GM19238 (cell line): ENCODE measurements at regions not wholly inside any gene's neighbourhood (a gene's known extent, or its start where the extent isn't known, plus 50 kb on each side); places are given as distances from the start of the nearest gene placed in this dataset.
"Not testable (repeated sequence)": the region's sequence is repeated elsewhere in the genome, so short reads cannot be mapped to it uniquely, and the experiment has no call there.

ENCODE experiments used
- DNase-seq: peaks from one replicate; pipeline ENCODE4 v3.0.0; 2011; ENCODE audit warnings: low spot score; ENCODE audit not compliant: insufficient read length

DNA sequence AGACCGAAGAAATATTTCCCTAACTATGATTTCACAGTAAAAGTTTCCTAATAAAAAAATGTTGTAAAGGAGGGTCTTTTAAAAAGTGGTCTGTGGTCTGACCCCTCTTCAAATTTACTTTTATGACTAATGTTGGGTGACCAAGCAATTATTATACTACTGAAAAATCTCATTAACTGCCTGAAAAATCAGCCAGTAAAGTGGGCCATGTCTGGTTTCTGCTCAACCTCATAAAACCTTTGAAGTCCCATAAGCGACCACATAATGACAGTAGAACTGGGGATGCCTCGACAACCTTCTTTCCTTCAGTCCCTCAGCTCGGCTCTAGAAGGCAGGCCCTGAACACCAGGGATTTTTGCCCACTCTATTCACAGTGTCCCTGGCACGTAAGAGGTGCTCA, 434.3 kb downstream of the EFNB2 start:
- DNase-seq: no peak

GRCh38 chr13:106100171-106100919, 435.1 kb downstream of the EFNB2 start:
- DNase-seq: no peak

DNA sequence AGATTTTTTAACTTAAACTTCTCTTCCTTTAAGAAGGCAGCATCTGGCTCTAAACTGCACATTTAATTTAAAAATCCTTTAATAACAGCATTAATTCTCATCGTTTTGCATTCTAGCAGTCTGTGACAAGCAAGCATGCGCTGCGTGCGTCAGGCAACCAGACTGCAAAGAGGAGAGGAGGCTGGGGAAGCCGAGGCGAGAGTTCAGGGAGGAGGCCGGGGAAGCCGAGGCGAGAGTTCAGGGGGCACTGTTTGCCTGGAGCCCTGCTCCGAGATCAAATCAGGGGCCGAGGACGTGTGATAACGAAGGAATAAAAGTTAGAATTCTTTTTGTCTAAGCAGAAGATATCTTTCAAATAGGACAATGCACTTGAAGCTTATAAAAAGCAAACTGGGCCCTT, 435.7 kb downstream of the EFNB2 start:
- no peak for DNase-seq

- no peak for DNase-seq
Measured at GRCh38 chr13:106098778-106099177, 436.7 kb downstream of the EFNB2 start.

- DNase-seq: no peak
Measured at GRCh38 chr13:106096661-106097092, 438.8 kb downstream of the EFNB2 start.

DNA sequence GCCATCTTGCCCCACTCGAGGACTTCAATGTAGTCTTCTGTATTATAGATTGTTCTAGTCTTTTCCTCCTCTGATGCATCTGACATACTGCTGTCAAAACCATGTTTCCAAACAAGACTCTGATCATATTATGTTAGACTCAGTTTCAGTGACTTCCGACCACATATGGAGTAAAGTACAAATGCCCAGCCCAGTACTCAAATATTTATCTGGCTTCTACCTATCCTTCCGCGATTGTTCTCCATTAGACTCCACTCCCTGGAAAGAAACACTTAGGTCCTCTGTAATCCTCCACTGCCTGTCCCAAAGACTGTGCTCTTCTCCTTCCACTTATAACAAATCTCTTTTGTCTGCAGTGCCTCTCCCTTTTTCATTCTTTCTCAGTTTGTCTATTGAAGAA, 439.5 kb downstream of the EFNB2 start:
- DNase-seq: no peak

DNA sequence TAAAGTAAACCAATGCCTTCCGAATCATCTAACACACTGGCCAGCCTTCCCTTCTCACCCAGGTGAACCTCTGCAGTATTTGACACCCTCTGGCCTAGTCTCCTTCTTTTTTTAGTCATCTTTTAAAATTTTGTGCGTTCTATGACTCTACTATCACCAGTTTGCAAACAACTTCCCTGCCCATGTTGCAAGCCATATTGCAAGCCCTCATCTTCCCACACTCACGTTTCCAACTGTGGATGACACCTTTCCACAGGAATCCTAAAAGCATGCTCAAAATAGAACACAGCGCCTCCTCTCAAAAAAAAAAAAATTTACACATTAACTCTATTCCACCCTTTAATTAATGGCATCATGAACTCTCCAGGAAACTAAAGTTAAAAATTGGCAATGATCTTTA, 440.1 kb downstream of the EFNB2 start:
- no peak for DNase-seq

DNA sequence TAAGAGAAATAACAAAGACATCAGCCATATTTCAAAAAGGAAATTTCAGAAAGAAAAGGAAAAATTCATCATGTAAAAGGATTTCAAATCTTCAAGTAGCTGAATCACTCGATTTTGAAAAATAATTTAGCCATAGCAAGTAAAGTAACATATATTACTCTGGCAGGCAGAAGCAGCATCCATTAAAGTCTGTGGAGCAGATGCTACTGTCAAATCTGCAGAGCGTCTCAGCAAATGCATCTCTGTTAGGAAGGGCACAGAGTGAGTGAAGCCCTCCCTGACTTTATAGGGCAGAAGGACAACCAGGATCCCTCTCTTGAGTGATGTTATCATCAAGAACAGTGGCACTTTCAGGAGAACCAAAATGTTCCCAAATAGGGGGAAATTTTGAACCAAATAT, 445.5 kb downstream of the EFNB2 start:
- no peak for DNase-seq

DNA sequence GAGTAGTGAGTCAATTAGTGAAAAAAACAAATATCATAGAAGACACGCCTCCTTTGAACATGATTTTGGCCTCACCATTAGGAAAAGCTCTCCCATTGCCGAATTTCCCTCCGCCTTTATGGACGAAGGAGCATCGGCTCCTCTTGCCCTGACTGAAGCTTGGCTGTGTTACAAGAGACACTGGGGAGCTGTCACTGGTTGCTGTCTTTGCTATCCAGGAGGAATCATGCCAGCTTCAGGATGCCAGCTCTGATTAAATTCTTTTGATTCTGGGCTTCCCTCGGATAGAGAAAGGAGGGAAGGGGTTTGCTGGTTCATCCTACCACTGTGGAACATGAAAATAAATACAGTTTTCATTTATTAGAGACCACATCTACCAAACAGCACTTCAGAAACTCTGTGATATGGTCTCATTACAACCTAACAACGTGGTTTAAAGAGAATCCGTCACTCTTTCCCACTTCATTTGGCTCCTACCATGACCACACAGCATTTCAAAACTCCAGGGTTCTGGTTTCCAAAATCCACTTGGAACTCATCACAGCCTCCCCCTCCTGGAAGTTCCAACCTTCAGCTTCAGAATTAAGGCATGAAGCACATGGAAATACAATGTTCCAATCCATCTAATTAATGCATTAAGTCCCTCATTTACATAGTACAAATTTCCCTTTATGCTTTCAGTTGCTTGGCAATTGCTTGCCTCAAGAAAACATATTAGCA, 446.0 kb downstream of the EFNB2 start:
- DNase-seq: no peak

- DNase-seq: no peak
Measured at GRCh38 chr13:106088085-106088484, 447.4 kb downstream of the EFNB2 start.

- DNase-seq: no peak
Measured at GRCh38 chr13:106087201-106087600, 448.3 kb downstream of the EFNB2 start.

- peak; percentile 5 for DNase-seq
Measured at GRCh38 chr13:106083620-106084350, 451.7 kb downstream of the EFNB2 start.

GRCh38 chr13:106081221-106081620, 454.2 kb downstream of the EFNB2 start:
- not testable (repeated sequence) for DNase-seq

GRCh38 chr13:106078191-106078590, 457.3 kb downstream of the EFNB2 start:
- no peak for DNase-seq

GRCh38 chr13:106077017-106077416, 458.4 kb downstream of the EFNB2 start:
- no peak for DNase-seq

DNA sequence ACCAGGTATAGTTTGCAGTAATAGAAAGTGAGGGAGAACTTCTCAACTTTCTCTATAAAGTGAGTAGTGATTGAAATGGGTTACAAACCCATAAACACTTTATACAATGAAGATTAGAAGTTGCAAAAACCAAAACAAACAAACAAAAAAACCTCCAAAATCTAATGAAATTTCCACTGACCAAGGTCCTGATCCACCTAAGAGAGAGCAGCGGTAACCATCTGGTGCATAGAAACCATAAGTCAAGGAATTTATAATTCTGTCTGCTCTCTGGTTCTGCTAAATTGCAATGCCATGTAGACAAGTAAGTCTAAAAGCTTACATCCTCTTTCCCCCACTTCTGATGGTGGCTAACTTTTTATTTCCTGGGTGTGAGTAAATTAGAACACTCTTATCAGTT, 463.4 kb downstream of the EFNB2 start:
- DNase-seq: no peak

DNA sequence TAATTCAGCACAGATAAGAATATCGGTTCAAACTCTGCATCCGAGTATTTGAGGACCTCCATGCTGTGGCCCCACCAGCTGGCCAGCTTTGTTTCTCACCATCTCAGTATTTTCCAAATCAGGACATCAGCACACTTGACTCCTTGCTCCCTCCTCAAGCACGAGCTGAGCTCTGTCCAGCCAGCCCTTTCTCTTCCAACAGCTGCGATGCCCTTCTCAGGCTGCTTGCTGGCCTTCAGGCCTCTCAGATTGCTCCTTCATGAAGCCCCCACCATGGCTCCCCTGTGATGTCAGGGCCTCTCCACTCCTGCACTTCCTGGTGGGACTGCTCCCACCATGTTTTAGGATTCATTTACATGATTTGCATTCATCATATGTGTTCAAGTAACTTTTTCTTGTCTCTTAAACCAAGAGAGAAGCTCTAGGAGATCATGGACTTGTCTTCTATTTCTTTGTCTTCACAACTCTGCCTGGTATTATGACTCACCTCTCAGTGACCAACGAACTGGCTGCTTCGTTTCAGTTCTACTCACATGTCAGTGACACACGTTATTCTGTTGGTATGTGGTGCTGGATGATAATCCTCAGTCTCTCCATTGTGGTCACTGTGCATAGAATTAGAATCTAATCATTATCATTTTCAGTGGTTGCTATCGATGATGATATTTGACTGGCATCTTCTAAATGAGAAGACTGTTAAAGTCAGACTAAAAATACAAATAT, 471.7 kb downstream of the EFNB2 start:
- no peak for DNase-seq

GRCh38 chr13:106061781-106062180, 473.7 kb downstream of the EFNB2 start:
- no peak for DNase-seq

- no peak for DNase-seq
Measured at GRCh38 chr13:106056851-106057250, 478.6 kb downstream of the EFNB2 start.

GRCh38 chr13:106052200-106052767, 483.2 kb downstream of the EFNB2 start:
- DNase-seq: no peak

DNA sequence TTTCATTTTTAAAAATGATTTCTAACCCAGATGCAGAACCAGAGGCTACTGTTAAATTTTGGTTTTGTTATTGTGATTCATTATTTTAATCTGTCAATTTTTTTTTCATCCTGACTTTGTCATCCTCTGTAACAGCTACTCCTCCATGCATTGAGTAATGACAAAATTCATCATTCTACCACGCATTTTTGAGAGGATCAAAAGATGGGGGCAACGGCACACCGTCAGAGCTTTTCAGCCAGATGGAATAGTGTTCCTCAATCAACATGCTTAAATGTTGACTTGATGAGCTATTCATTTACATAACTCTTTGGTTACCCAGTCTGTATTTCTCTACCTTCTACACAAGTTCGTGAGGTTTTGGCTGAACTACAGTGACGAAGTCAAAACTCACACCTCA, 486.3 kb downstream of the EFNB2 start:
- DNase-seq: no peak
